GM12865 (cell line): ENCODE measurements at regions not wholly inside any gene's neighbourhood (a gene's known extent, or its start where the extent isn't known, plus 50 kb on each side); places are given as distances from the start of the nearest gene placed in this dataset.

Source experiments
- DNase-seq: peaks from one replicate; pipeline ENCODE4 v3.0.0; 2010; ENCODE audit warnings: low read depth
- H3K4me3 ChIP-seq: 2 replicates; pipeline ENCODE4 v1.5.1; 2011; ENCODE audit warnings: mild to moderate bottlenecking, low read depth, low read length, control low read depth
- TF ChIP-seq, protein P1 (sequence below): IDR thresholded peaks from 2 replicates; pipeline ENCODE4 v1.5.1; 2011; ENCODE audit warnings: low read length, control low read depth, low read depth, inconsistent platforms; ENCODE audit not compliant: insufficient read depth; ENCODE audit errors: missing control alignments

DNA sequence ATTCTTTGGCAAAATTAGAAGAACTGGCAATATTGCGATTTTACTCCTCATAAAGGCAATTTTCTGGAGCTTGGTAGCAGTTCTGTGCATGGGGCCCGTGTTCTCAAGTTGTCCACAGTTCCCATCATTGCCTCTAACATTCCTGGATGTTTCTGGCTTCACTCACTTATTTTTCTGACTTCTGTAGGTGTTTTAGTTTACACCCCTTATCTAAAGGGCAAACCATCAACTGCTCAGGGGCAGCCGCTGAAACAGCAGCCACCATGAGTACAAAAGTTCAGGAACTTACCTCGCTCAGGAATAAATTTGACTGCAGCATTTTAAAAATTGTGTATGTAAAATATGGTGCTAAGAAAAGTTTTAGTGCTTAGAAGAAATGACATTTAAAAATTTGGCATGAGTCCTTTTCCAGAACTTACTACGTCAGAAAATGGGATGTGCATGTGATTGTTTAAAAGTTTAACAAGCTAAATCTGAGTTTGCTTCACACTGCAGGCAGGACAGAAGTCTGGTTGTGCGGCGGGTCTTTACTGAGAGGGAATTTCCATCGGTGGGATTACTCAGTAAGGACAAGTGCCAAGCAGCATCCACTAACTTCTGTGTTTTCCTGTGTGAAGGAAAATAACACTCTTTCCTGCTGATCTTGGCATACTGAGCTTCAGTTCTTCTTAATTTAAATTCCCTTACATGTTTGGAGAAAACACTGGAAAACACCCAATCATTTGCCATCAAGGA lies 261.7 kb downstream of the MAT2B start:
- no peak for DNase-seq
- no peak overlapping the region for H3K4me3 ChIP-seq
- TF ChIP-seq, protein P1, sequence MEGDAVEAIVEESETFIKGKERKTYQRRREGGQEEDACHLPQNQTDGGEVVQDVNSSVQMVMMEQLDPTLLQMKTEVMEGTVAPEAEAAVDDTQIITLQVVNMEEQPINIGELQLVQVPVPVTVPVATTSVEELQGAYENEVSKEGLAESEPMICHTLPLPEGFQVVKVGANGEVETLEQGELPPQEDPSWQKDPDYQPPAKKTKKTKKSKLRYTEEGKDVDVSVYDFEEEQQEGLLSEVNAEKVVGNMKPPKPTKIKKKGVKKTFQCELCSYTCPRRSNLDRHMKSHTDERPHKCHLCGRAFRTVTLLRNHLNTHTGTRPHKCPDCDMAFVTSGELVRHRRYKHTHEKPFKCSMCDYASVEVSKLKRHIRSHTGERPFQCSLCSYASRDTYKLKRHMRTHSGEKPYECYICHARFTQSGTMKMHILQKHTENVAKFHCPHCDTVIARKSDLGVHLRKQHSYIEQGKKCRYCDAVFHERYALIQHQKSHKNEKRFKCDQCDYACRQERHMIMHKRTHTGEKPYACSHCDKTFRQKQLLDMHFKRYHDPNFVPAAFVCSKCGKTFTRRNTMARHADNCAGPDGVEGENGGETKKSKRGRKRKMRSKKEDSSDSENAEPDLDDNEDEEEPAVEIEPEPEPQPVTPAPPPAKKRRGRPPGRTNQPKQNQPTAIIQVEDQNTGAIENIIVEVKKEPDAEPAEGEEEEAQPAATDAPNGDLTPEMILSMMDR, result no peak

DNA sequence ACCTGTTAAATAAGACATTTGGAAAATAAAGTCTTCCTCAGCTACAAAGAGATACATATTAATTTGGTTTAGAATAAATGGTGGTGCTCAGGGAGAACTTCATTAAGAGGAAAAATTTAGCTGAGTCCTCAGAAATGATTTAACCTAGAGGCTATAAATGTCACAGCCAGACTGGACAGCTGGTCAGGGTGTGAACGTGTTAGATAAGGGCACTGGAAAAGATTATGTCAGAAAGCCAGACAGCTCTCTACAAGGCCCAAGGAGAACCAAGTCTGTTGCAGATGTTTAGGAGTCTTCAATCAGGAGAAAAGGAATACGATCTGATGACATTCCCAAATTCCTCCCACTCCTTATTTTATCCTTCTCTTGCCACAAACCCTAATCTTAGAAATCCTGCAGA lies 265.2 kb downstream of the MAT2B start:
- DNase-seq, result no peak
- H3K4me3 ChIP-seq, result no peak overlapping the region
- TF ChIP-seq, protein P1, result no peak

DNA sequence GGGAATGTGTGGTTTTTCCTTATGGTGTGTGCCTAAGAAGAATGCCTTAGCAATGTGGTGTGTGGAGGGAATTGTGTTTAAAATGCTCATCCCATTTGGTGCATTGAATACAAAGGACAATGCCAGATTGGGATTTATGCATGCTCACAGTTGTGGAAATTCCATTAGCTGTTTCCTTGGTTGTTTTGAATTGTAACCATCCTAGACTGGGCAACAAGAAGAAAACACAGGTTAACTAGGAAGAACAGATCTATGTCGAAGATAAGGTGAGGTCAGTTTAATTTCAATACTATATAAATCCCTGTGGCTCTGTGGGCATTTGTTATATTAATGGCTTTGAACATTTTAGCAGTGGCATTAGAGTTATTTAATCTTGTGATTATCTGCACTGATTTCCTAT lies 266.8 kb downstream of the MAT2B start:
- no peak for DNase-seq
- H3K4me3 ChIP-seq, result no peak overlapping the region
- TF ChIP-seq, protein P1, result no peak

DNA sequence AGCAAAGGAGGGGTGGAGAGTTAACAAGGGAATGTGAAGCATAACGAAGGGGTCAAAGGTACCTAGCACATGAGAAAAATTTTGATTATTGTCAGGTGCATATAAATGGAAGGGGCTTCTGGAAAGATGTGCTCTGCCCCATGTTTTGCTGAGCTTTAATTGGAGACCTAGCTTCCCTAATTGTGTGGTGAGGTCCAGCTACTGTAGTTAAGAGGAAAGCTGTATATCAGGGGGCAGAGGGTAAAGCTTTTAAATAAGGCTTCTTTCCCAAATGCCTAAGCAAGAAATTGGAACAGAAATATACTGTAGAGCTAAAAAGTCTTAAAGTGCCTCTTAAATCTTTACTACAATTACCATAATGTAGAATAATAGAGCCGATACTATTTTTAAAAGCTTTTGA lies 267.2 kb downstream of the MAT2B start:
- TF ChIP-seq, protein P1, result no peak
- DNase-seq, result no peak
- no peak overlapping the region for H3K4me3 ChIP-seq

DNA sequence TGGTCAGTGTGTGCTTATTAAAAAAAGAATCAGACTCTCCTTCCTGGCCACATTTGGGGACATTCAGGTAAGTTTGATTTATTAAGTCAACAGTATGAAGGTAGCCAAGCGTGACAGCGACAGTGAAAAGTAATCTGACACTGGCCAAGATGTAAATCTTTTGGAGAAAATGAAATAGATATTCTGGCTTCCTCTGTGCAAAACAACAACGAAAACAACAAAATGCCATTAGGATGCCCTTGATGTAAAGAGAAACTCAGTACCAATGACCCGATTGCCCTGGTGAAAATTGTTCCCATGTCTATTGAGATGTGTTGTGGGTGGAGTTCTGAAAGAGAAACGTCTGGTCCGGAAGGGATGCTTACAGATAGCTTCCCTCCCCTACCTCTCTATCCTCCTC lies 267.8 kb downstream of the MAT2B start:
- H3K4me3 ChIP-seq, result no peak overlapping the region
- DNase-seq, result no peak
- TF ChIP-seq, protein P1, result no peak

DNA sequence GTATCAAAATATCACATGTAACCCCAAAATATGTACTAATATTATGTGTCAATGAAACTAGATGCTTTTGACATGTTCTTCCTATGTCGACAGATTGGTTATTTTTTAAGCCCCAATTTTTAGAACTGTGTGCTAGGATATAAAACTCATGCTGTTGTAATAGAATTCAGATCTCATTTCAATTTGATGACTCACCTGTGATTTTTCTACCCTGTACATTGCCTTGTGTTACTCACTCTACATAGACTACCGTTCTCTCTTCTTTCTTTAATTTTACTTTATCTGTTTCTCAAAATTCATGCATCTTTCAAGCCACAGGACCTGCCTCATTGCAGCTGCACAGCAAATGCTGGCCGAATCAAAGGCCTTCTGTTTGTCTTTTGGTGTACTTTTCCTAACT lies 284.5 kb downstream of the MAT2B start:
- no peak for DNase-seq
- TF ChIP-seq, protein P1, result no peak
- no peak overlapping the region for H3K4me3 ChIP-seq

DNA sequence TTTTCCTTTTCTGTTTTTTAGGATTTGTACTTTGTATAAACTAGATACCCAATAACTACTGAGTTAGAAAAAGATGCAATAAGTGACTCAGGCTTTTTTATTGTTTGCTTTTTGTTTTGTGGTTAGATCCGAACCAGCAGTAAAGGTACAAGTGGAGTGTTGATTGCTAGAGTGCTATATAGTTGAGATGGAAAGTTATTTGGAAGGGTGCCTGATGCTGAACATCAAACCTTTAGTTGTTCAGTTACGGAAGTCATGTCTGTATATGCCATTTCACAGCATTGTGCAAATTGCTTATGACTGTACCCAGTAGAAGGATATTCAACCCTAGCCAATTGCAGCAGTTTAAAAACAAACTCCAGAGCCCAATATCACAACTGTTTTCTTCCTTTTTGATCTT lies 285.1 kb downstream of the MAT2B start:
- DNase-seq, result no peak
- H3K4me3 ChIP-seq, result no peak overlapping the region
- TF ChIP-seq, protein P1, result no peak
